NCI-H1092 treated with DMSO at 0.1 percent for 48 hours (cell line): ENCODE measurements at regions not wholly inside any gene's neighbourhood (a gene's known extent, or its start where the extent isn't known, plus 50 kb on each side); places are given as distances from the start of the nearest gene placed in this dataset.
A peak's percentile ranks its signal among the peaks of the same experiment; 100 is the strongest.

Source experiments
- DNase-seq: peaks from one replicate; lab custom pipeline; 2025; lab: John Stamatoyannopoulos, UW

DNA sequence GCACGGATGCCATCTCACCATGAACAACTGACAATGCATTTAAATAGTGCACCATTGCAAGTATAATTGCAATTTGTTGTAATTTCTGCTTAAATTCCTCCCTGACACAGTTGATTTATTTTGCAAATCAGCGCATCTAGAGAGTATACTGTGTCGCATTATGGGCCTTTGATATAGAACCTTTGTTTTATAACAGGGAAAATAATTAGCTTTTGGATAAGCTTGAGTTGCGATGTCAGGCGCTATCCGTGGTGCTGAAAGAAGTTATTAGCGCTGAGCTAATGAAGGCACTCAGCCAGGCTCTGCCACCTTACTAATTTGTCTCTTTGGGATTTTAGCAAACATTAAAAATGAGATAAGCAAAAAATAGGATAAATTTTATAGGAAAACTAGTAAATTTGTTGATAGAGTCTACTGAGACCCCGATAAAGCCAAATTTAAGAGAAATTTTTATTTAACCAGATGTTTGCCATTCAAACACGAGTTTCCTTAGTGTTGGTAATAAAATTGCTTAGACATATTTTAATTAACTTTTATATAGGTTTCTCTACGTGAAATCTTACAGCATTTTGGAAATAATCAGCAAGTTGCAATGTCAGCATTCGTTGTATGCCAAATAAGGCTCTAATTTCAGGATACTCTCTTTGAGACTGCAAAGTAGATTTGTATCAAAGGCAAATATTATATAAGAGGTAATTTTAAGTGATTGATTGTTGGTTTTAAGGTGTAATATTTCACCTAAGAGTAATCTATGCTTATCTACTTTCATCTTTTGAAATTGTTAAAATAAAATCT lies 355.5 kb downstream of the TLR4 start:
- DNase-seq, result no peak

DNA sequence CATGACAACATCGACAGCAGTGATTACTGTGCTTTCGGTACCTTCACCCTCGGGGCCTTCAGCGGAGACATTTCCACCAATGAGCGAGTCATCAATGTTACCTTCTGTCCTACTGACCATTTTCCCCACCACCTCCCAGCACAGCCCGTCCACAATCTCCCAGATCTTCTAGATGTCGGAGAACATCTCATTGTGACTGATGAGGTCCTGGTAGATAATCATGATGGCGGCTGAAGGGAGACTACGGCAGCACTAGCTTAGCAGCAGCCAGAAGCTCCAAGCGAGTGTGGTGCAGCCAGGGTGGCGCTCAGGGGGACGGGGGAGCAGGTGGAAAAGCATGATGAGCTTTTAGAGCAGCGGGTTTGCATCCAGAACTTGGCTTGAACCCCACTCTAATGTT lies 379.0 kb downstream of the TLR4 start:
- no peak for DNase-seq

DNA sequence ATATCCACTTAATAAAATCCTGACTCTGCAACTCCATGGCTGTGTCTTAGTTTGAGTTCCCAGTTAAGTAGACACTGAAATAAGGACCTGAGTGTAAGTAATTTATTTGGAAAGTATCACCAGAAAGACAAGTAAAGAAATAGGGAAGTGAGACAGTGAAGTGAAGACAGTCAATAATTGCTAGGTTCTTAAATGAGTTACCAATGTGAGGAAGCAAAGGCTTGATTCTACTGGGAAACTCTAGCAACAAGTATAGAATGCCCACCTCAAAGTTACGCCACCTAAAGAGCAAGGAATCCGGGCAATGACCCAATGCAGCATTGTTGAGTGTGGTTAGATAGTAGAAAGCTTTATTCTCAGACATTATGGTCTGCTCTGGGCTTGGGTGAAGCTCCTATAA lies 383.9 kb downstream of the TLR4 start:
- DNase-seq, result no peak

DNA sequence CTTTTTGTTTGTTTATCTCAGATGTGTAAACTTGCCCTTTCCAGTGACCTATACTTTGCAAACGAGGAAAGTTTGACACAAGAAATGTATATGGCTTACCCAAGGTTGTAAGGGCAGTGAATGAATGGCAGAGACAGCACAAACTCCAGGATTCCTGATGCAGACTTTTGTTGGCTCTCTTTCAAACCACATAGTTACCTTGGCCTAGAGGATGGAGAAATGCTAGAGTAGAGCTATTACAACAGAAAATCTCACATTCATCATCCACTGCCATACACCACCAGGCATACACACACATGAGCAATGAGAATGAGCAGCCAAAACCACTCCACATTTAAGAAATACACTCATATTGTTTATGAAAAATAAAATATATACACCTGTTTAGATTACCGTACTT lies 387.0 kb downstream of the TLR4 start:
- DNase-seq, result no peak

DNA sequence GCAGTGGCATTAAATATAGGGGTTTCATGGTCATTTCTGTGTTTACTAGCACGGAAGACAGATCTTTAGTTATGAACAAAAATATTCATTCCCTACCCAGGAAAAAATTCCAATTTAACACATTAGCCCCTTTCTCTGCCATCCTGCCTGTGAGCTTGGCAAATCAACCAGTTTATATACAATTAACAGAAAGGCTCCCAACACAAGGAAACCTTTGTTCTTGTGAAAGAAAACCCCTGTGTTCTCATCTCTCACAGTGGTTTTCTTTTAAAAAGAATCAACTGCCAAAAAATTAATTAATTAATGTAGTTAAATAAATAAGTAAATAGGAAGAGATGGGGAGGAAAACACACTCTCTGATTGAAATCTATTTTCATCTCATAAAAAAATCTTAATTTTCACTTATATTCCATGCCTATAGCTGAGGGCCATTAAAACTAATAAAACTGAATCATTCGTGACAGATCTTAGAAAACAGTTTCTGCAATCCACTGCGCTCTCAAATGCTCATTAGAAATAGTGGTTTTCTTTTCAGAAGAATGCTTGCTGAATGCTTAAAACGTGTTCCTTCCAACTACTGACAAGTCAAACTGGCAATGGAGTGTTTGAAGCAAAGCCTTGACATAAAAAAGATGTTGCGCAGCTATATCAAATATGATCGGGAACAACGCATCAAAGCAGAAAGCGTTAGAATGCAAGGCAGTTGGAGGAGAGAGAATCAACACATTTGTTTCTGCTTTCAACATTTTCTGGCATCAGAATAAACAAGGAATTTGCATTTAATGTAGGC lies 387.7 kb downstream of the TLR4 start:
- no peak for DNase-seq

DNA sequence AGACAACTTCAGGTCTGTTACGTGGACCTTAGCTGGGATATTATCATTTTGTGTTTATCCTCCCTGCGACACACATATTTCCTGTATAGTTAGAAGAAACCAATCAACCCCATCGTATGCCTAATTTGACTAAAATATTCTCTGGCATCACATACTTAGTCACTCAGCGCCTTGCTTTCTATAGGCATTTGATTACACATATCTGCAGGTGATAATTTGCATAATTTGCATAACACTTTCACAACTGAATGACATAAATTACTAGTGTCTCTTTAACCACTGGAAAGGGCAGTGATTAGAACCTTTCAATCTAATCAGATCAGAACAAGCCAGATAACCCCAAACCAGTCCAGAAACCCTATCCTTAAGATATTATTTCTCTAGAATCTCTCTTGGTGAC lies 390.2 kb downstream of the TLR4 start:
- no peak for DNase-seq

DNA sequence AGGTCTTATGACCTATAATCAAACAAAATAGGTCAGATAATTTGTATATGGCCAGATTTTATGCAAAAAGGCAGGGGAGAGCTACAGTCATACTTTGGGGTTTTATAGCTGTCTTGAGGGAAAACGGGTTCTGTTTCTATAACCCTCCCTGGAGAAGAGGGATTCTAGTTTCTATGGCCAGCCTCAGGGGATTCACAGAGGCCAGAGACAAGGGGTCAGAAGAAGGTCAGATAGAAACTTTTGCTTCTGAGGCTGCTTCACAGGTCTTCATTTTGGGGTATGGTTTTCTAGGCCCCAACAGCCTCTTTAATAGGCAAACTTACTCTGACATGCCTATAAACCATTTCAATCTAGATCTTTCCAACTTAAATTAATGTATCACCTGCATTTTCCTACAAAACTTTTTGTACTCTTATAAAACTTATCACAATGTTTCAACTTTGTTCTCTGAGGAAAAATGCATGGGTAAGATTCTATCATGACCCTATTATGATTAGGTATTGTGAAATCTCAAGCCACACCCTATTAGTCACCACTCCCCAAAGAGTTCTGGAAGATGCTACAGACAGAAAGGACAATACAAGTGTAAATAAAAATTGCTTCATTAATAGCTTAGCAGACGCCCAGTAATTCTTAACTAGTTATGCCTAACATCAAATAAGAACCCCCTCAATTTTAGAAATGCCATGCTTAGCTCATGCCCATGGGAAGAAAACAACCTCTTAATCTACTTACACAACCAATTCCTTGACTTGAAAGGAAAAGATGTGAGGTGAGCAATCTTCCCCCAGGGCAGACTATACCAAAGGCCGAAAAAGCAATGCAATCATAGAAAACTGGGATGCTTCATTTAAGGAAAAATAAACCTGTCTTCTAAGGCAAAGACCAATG lies 396.6 kb downstream of the TLR4 start:
- no peak for DNase-seq

DNA sequence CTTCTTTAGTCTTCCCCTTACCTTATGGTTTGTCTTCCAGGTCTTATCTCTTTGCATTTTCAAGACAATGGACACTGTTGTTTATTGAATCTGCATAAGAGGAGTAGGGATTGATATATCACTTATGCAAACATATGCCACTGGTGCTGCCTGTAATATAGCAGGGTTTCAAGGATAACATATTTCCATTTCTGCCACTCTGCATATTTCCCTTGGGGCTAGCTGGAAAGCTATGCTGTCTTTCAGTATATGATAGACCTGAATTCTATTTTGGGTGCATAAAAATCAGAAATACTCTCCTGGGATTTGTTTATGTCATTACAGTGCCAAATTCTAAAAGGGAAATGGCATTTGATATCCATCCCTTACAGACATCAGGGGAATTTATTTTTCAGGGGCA lies 400.2 kb downstream of the TLR4 start:
- DNase-seq, result no peak

DNA sequence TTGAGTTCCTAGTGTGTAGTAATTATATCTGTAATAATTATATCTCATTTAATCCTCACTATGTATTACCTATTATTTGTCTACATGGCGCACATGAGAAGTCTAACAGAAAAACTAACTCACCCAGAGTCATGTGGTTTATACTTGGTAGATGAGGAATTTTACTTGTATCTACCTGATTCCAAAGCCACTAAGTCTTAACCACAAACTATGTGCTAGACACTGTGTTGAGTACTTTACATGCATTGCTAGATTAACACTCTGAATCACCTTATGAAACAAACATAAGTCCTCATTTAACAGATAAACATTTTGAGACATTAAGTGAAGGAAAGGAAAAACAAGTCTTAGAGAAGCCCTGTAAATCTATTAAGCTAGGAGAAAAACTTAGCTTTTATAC lies 404.8 kb downstream of the TLR4 start:
- DNase-seq, result no peak

DNA sequence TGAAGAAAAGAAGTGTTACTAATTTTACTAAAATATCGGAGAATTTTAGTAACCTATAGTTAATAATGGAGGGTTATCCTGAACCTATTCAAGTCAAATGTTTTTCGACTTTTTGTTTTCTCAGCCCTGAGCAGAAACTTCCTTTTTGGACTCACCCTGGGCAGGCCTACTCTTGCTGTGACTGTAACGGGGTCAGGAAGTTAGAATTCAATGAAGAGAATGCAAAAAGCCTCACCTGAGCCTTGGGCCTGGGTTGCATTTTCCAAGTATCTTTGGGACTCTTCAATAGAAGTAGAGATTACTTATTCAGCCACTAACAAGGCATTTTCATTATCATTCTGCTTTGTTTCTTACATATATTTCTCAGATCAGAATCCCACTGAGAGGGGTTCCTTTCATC lies 405.3 kb downstream of the TLR4 start:
- DNase-seq, result no peak

DNA sequence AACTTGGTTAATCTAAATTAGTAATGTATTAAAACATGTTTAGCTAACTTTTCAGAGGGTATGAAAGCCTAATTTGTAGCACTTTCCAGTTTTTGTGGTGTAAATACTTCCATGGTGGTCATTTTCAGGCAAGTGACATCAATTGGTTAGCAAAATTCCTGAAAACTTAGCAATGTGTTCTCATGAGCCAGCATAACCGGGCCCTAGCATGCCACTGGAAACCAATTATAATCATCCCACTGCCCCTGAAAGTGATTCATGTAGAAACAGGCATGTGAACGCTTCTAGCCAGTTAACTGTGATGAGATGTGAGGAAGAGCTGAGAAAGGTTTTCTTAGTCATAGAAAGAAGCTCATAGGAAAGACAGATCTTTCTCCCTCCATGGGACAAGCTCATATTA lies 417.2 kb downstream of the TLR4 start:
- DNase-seq, result no peak

DNA sequence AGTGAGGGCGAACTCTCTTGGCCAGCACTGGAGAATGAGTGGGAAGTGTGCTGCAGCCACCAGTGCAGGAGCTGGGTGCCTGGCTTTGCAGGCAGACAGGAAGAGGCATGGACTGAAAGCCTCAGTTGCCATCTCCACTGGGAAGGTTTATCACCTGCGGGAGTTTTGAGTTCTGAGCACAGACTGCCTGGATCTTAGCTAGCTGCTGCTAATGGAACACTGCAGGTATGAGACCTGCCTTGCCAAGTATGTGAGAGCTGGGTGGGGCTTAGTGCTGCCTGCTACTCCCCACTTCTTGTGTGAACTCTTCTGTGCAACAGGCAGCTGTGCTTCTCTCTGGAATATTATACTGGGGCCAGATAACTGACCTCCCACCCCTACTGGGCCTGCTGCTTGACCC lies 424.1 kb downstream of the TLR4 start:
- no peak for DNase-seq

DNA sequence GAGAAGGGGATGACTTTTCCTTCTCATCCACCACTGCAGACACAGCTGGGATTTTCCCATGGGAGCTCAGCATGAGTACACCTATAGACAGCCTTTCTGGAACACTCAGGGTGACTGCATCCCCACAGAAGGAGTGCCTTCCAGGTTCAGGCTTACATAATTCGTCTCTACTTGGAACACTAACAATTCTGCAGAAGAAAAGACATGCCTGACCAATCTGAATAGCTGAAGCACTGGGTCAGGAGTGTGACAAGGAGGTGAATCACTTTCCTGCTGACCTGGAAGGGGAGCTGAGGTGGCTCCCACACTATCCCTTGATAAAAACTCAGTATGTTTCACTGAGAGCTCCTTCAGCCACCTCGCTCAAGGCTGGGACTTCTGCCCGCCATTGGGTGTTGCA lies 425.3 kb downstream of the TLR4 start:
- DNase-seq, result no peak

DNA sequence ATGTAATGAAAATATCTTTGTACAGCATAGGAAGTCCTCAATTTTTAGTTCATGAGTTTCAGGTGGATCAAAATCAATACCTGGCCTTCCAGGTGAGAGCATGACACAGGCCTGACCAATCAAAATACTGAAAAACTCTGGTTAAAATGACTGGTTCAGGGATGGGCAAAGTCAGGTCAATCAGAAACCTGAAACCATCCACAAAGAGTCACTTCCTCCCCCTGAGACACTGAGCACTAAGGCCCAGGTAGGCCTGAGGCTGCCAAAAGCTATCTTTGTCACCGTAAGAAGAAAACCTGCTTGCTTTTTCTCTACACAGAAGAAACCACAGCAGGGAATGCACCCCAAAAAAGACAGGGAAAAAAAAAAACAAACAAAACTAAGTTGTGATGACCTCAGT lies 444.8 kb downstream of the TLR4 start:
- no peak for DNase-seq

DNA sequence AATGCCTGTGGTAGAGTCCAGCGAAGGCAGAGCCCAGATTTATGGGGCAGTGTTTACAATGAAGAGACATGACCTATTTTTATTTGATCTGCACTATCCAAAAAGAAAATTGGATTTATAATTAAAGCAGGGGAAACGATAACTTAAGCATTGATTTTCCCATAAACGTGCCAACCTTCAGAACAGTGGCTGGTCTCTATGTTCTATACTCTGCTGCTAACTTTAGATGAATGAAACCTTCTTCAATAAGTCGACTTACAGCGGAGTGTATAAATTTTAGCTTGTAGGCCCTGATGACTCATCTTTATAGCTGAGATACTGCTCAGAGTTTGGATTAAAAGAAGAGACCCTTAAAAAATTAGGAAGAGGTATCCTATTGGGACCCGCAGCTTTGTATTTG lies 452.6 kb downstream of the TLR4 start:
- no peak for DNase-seq

DNA sequence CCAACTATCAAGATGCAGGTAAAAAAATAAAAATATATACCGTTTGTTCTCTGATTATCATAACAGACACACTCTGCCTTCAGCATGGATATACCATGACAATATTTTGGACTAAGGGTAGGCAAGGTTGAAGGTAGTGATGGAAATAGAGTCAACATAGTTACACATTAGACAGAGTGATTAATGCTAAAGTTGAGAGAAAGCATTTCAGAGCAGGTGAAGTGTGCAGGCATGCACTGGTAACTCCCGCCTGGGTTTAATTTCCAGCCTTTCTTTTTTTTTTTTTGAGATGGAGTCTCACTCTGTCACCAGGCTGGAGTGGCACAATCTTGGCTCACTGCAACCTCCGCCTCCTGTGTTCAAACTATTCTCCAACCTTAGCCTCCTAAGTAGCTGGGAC lies 458.5 kb downstream of the TLR4 start:
- no peak for DNase-seq

DNA sequence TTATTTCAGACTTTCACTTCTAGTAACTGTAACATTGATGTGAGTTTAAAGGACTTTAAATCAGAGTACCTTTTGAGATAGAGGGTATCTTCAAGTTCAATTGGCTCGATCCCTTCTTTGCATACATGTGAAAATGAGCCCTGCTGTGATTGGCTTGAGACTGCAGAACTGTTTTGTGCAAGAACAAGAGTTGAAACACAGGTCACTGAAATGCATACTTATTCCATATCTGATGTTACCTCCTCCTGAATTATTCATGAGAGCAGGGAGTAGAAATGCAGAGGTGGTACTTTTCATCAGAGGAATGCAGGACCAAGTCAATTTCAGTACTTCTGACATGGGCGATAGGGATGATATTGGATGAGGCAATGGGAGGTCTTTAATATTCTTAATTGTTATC lies 459.5 kb downstream of the TLR4 start:
- no peak for DNase-seq

DNA sequence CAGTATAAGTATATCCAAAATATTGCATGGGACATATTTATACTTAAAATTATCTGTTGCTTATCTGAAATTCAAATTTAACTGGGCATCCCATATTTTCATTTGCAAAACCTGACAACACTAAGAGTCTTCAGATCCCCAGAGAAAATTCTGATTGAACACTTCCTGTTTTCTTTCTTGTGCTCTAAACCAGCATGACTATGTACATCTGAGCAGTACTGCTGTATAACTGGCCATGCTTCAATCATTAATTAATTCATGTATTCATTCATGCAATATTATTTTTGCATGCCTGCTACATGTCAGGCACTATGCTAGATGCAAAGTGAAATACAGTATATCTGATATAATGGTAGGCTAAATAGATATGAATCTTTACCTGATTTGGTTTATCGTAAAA lies 461.2 kb downstream of the TLR4 start:
- no peak for DNase-seq

DNA sequence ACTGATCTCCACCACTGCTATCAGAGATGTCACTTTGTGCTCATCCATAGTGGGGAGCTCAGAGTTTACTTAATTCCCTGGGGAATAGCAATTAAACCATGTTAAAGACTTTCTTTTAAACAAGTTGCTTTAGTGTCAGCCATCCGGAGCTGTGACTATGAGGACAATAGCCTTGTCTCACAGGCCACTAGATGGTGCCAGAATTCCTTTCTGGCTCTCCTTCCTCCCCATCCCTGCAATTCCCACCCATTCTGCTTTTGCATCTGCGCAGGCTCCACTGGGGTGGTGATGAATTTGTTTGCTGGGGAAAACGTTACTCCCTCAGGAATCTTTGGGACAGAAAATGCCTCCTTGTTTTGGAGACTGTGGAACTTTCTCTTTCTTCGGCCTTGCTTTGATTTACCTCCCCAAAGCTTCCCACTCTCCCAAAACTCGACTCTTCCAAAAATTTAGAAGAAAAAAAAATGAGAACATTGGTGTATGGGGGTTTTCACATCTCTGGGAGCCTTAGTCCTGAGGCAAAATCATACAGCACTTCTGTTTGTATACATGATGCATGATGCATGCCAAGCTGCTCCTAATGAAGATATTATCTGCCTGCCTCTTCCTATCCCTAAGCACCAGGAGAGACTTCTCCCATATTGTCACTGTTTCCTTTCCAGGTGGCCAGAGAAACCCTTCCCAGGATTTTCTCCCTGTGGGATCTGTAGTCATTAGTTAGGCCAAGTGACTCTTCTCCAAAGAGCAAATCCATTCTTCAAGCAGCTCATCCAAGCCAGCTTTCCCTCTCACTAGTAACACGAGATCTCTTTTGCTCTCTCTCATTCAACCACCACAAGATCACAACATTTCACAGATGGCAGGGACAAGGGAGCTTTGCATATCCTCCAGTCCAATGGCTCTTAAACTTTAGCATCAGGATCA lies 466.1 kb downstream of the TLR4 start:
- DNase-seq, result peak; percentile 69

DNA sequence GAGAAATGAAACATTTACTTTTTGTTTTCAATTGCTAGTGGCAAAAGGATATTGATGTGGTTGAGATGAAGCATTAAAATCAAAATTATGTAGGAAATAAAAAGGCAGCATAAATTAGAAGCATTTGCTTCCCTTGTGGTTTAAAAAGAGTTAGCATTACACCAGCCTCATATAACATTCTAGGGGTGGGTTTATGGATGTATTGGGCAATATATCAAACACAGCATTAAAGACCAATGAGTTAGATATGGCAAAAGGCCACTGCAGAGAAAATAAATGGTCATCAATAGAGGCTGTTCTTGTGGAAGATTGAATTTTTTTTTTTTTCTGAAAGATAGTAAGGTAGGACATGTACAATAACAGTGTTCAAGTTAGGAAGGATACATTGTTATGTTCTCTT lies 473.0 kb downstream of the TLR4 start:
- DNase-seq, result no peak

DNA sequence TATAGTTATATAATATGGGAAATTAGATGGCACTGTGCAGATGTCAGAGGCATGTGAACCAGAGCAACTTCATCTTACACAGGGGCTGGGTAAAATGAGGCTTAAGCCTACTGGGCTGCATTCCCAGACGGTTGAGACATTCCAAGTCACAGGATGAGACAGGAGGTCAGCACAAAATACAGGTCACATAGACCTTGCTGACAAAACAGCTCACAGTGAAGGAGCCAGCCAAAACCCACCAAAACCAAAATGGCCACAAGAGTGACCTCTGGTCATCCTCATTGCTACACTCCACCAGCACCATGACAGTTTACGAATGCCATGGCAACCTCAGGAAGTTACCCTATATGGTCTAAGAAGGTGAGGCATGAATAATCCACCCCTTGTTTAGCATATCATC lies 479.4 kb downstream of the TLR4 start:
- no peak for DNase-seq

DNA sequence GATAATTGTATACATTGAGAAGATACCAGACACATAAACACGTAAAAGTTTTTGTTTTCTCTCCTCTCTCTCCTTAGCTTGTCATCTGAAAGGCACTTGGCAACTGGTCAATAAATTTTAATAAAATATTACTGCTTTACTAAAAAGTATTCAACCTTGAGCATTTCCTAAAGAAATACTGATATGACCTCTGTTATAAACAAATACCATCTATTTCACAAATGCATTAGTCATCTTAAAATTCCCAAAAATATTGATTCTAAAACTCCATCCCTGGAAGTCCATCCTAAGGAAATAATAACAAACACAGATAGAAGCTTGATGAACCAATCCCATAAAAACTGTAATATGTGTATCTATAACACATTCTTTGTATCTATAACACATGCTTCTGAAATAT lies 483.2 kb downstream of the TLR4 start:
- no peak for DNase-seq
